GM12872 (cell line): ENCODE measurements at regions not wholly inside any gene's neighbourhood (a gene's known extent, or its start where the extent isn't known, plus 50 kb on each side); places are given as distances from the start of the nearest gene placed in this dataset.

Experiments used
- TF ChIP-seq, protein P1 (sequence below): IDR thresholded peaks from 3 replicates; pipeline ENCODE4 v1.5.1; 2011; ENCODE audit warnings: low read depth, mild to moderate bottlenecking, low read length, moderate library complexity; ENCODE audit not compliant: insufficient read depth

- TF ChIP-seq, protein P1, sequence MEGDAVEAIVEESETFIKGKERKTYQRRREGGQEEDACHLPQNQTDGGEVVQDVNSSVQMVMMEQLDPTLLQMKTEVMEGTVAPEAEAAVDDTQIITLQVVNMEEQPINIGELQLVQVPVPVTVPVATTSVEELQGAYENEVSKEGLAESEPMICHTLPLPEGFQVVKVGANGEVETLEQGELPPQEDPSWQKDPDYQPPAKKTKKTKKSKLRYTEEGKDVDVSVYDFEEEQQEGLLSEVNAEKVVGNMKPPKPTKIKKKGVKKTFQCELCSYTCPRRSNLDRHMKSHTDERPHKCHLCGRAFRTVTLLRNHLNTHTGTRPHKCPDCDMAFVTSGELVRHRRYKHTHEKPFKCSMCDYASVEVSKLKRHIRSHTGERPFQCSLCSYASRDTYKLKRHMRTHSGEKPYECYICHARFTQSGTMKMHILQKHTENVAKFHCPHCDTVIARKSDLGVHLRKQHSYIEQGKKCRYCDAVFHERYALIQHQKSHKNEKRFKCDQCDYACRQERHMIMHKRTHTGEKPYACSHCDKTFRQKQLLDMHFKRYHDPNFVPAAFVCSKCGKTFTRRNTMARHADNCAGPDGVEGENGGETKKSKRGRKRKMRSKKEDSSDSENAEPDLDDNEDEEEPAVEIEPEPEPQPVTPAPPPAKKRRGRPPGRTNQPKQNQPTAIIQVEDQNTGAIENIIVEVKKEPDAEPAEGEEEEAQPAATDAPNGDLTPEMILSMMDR = no peak
These were observed 170.9 kb downstream of the DUSP6 start for GRCh38 chr12:89181271-89181920.

- TF ChIP-seq, protein P1 = no peak
These were observed 171.8 kb downstream of the DUSP6 start for GRCh38 chr12:89180496-89180895.

DNA sequence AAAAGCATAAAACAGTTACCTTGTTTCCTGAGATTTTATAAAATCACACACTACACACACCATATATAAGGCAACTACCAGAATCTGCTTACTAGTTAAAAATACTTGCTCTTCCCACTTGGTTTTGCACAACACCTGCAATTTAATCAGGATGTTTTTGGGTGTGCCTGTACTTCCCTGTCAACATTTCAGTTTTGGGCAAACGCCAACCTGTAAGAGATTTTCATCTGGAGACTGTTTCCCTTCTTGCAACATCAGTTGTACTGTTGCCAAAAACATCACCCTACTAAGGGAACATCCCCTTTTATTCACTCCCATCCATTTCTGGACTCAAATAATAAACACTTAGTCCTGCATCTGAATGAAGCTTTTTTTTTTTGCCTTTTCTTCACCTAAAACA lies 172.3 kb downstream of the DUSP6 start:
- TF ChIP-seq, protein P1 = no peak

DNA sequence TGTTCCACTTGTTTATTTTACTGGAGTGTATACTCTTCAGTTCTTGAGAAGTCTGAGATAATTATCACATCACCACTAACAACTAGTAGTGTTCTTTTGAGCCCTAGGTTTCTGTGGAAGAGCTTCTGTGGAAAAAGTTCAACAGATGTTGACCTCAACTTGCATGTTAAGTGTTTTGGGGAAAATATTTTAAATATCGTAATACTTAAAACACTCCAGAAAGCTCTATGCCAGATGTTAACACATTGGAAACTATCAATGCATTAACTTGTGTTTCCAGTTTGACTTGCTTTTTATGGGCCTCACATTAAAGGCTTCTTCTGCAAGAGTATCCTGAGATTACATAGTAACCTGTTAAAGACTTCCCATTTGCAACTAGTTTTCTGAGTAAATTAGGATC lies 173.1 kb downstream of the DUSP6 start:
- TF ChIP-seq, protein P1 = no peak

DNA sequence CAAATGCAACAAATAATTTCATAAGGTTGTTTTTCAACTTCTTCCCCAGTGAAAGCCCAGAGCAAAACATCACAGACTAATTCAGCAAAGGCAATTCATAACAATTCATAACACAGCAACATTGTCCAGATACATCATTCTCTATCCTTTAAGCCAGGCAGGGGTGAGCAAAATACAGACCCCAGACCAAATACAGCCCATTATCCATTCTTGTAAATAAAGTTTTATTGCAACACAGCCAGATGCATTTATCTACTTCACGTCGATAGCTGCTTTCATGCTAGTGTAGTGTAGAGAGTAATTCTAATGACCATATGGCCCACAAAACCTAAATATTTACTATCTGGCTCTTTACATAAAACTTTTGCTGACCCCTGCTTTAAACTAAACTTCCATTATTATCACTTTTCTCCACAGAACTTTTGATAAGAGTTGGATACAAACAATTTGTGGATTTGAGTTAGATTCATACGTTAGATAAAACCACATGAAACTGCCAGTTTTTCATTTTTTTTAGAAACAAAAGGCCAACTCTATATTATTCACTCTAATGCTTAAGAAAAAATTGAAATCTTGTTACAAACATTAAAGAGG lies 174.4 kb downstream of the DUSP6 start:
- TF ChIP-seq, protein P1 = no peak

DNA sequence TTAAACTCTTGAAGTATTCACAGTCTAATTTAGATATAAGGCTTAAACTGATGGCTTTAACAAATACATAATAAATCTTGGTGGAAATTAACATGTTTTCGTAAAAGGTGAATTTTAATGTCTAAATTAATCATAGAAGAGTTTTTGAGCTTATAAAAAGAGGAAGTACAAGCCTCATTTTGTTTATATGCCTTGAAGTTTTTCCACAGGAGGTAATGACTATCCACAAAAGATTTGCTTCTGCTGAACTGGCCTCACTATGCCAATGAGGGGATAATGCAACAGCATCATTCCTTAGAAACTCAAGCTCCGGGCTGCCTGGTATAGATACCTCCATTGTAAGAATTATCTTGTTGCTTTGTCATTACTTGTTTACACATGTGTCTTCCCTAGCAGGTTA lies 175.6 kb downstream of the DUSP6 start:
- TF ChIP-seq, protein P1 = no peak

DNA sequence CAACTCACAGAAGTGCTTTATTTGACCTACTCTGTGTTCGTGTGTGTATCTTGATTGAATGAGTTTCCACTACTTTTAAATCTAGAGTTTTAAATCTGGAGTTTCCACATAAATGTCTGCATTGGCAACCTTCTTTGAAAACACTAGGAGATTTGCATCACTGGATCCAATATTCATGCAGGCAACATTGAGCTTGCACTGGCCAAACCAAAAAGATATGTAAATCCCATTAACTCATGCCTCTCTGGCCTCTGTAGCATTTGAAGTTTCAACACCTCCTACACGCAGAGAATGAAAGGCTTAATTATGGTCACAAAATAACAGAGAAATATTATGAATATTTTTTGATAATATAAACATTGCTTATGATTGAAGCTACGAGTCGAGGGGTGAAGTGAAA lies 178.6 kb downstream of the DUSP6 start:
- TF ChIP-seq, protein P1 = no peak

DNA sequence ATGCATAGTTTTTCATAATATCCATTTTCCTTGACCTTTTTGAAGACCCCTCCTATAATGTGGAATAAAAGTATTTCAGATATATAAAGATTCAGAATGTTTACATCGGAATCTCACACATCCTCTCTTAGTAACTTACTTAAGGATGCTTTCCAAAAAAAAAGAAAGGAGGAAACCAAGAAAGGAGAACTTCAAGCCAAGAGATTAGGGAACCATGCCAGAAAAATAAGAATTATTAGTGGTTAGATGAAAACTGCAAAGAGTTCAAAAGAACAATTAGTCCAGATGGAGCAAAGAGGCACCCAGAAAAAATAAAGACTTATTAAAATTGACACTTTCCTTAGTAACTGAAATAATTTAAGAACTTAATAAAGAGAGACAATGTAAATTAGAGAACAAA lies 179.2 kb downstream of the DUSP6 start:
- TF ChIP-seq, protein P1 = no peak
